ENCODE measurements at regions not wholly inside any gene's neighbourhood (a gene's known extent, or its start where the extent isn't known, plus 50 kb on each side); places are given as distances from the start of the nearest gene placed in this dataset.

- Histone ChIP-seq H3K4me1 (no peaks in the 10 kb centered on the region), H3K36me3 (no peaks in the 10 kb centered on the region), H3K9me3 (peaks cover 0 to 8% (median 0%) of the 10 kb centered on the region in 4 donors), H3K27ac (no peak overlapping the region), H3K27me3 (no peaks in the 10 kb centered on the region), H3K4me3 (no peak overlapping the region)
- 79 to 81% methylated on average over 2 of the region's 2 CpGs for WGBS, 2 donors
- TF ChIP-seq EP300 (IDR thresholded peaks at IDR 0.05) (no peak), CTCF (IDR thresholded peaks at IDR 0.05) (no peak), POLR2A (IDR thresholded peaks at IDR 0.05) (no peak)
- no peak for DNase-seq (ENCODE audit: low spot score in 2 of 2)
Observed at GRCh38 chr11:41955066-41955465, 495.6 kb upstream of the LRRC4C start.

- TF ChIP-seq EP300 (IDR thresholded peaks at IDR 0.05) (no peak), CTCF (IDR thresholded peaks at IDR 0.05) (no peak), POLR2A (IDR thresholded peaks at IDR 0.05) (no peak)
- H3K4me1 ChIP-seq, result no peaks in the 10 kb centered on the region
- no peaks in the 10 kb centered on the region for H3K36me3 ChIP-seq
- no peak overlapping the region for H3K27ac ChIP-seq
- H3K27me3 ChIP-seq, result no peaks in the 10 kb centered on the region
- 82 to 89% methylated on average over 6 to 10 of the region's 10 CpGs for WGBS, 2 donors
- H3K9me3 ChIP-seq, result peaks cover 0 to 8% (median 0%) of the 10 kb centered on the region in 4 donors
- H3K4me3 ChIP-seq, result no peak overlapping the region
- no peak for DNase-seq (ENCODE audit: low spot score in 2 of 2)
Observed at GRCh38 chr11:41955635-41956400, 496.4 kb upstream of the LRRC4C start.

GRCh38 chr11:41963406-41963805 lies 504.0 kb upstream of the LRRC4C start:
- TF ChIP-seq POLR2A (IDR thresholded peaks at IDR 0.05) (no peak), EP300 (IDR thresholded peaks at IDR 0.05) (no peak), CTCF (IDR thresholded peaks at IDR 0.05) (no peak)
- no peak overlapping the region for H3K4me3 ChIP-seq
- 0 to 12% methylated on average over 1 of the region's 1 CpG for WGBS, 2 donors

GRCh38 chr11:41970681-41971080 lies 511.2 kb upstream of the LRRC4C start:
- Histone ChIP-seq H3K4me3 (no peak overlapping the region), H3K4me1 (no peaks in the 10 kb centered on the region), H3K9me3 (no peaks in the 10 kb centered on the region), H3K36me3 (no peaks in the 10 kb centered on the region), H3K27ac (no peak overlapping the region), H3K27me3 (no peaks in the 10 kb centered on the region)
- no peak for TF ChIP-seq EP300 (IDR thresholded peaks at IDR 0.05)
- TF ChIP-seq CTCF (IDR thresholded peaks at IDR 0.05), result no peak
- TF ChIP-seq POLR2A (IDR thresholded peaks at IDR 0.05), result no peak
- 91 to 100% methylated on average over 1 of the region's 1 CpG for WGBS, 2 donors
- DNase-seq (ENCODE audit: low spot score in 2 of 2), result no peak

More at GRCh38 chr11:41963406-41963805, 504.0 kb upstream of the LRRC4C start:
- no peak for DNase-seq (ENCODE audit: low spot score in 2 of 2)
- no peaks in the 10 kb centered on the region for H3K36me3 ChIP-seq
- peaks cover 0 to 3% (median 0%) of the 10 kb centered on the region in 4 donors for H3K9me3 ChIP-seq
- H3K27ac ChIP-seq, result no peak overlapping the region
- no peaks in the 10 kb centered on the region for H3K27me3 ChIP-seq
- H3K4me1 ChIP-seq, result no peaks in the 10 kb centered on the region

- no peaks in the 10 kb centered on the region for H3K36me3 ChIP-seq
- H3K27ac ChIP-seq, result no peak overlapping the region
- 74 to 77% methylated on average over 5 of the region's 5 CpGs for WGBS, 2 donors
- TF ChIP-seq CTCF (IDR thresholded peaks at IDR 0.05) (no peak), POLR2A (IDR thresholded peaks at IDR 0.05) (no peak), EP300 (IDR thresholded peaks at IDR 0.05) (no peak)
- DNase-seq (ENCODE audit: low spot score in 2 of 2), result no peak
- no peaks in the 10 kb centered on the region for H3K4me1 ChIP-seq
- H3K4me3 ChIP-seq, result no peak overlapping the region
- H3K9me3 ChIP-seq, result no peaks in the 10 kb centered on the region
- no peaks in the 10 kb centered on the region for H3K27me3 ChIP-seq
Observed at GRCh38 chr11:41971592-41971991, 512.1 kb upstream of the LRRC4C start.
